ENCODE measurements at regions not wholly inside any gene's neighbourhood (a gene's known extent, or its start where the extent isn't known, plus 50 kb on each side); places are given as distances from the start of the nearest gene placed in this dataset.

GRCh38 chr2:138277062-138277461 lies 224.5 kb upstream of the SPOPL start:
- Histone ChIP-seq H3K9me3 (ENCODE audit: control insufficient read depth, low read depth, low read length) (no peaks in the 10 kb centered on the region), H3K14ac (ENCODE audit: insufficient read depth, low read length) (no peak overlapping the region), H4K5ac (ENCODE audit: insufficient read length, low read depth, low read length) (no peak overlapping the region), H2BK5ac (ENCODE audit: insufficient read length, low read length) (no peak overlapping the region), H2BK15ac (ENCODE audit: low read depth, low read length) (no peak overlapping the region), H2BK20ac (ENCODE audit: low read depth, low read length, poor library complexity, severe bottlenecking) (no peak overlapping the region), H3K4me1 (ENCODE audit: insufficient read depth, low read length) (peaks cover 7% of the 10 kb centered on the region; the same call in 1 of the 2 replicates), H3K4me2 (ENCODE audit: insufficient read depth, insufficient read length, low read length) (no peak overlapping the region), H4K20me1 (ENCODE audit: control insufficient read depth, insufficient read depth, insufficient read length) (no peaks in the 10 kb centered on the region), H4K91ac (ENCODE audit: insufficient read length, low read depth, low read length) (no peak overlapping the region), H3K79me2 (ENCODE audit: insufficient read depth, low read length) (no peaks in the 10 kb centered on the region), H3K4ac (ENCODE audit: low read depth, low read length) (no peak overlapping the region), H3K23ac (ENCODE audit: insufficient read length, low read depth, low read length) (no peak overlapping the region), H3K27me3 (ENCODE audit: insufficient read depth, low read length) (no peaks in the 10 kb centered on the region), H3T11ph (ENCODE audit: low read length) (no peak overlapping the region), H3K18ac (ENCODE audit: insufficient read length, low read depth, low read length) (no peak overlapping the region), H3K9ac (ENCODE audit: extremely low read depth, insufficient read length, low read length) (no peak overlapping the region), H2BK12ac (ENCODE audit: insufficient read length, low read depth, low read length) (no peak overlapping the region), H2BK120ac (ENCODE audit: low read depth, low read length, poor library complexity, severe bottlenecking) (no peak overlapping the region), H2AFZ (ENCODE audit: low read length) (no peak overlapping the region), H4K8ac (replicated peaks; ENCODE audit: insufficient read length, low read depth, low read length) (no peak overlapping the region), H3K27ac (ENCODE audit: insufficient read length, low read depth, low read length) (peak overlapping the region; percentile 32), H3K23me2 (ENCODE audit: insufficient read length, low read depth, low read length, poor library complexity, severe bottlenecking) (no peaks in the 10 kb centered on the region), H3K56ac (ENCODE audit: insufficient read length, low read depth, low read length) (no peak overlapping the region), H3K79me1 (ENCODE audit: insufficient read depth, low read depth, low read length, poor library complexity, severe bottlenecking) (no peaks in the 10 kb centered on the region), H2AK5ac (ENCODE audit: insufficient read length, low read length) (no peak overlapping the region)
- no peaks in the 10 kb centered on the region for H3K27me3 Mint-ChIP-seq (ENCODE audit: low read depth)
- DNase-seq = no peak
- peaks cover 0 to 2% of the 10 kb centered on the region in 2 experiments; a peak in 3 of 5 replicates for H3K9me3 Mint-ChIP-seq
- H3K36me3 Mint-ChIP-seq (ENCODE audit: insufficient read depth in 1 of 3, low read depth in 3 of 3) = peaks cover 2 to 14% (median 3%) of the 10 kb centered on the region in 3 experiments; a peak in 5 of 7 replicates
- H3K4me3 Mint-ChIP-seq = no peak overlapping the region; a peak in 1 of 5 replicates
- TF ChIP-seq CTCF (conservative IDR thresholded peaks at IDR 0.05) = no peak
- peaks cover 54 to 59% of the 10 kb centered on the region in 2 experiments for H3K4me1 Mint-ChIP-seq
- peak overlapping the region; percentile 91 to 98 (median 97); a peak in 6 of 7 replicates for H3K27ac Mint-ChIP-seq

All from H9 (cell line).